Cardiac fibroblast (primary cell): ENCODE measurements at regions not wholly inside any gene's neighbourhood (a gene's known extent, or its start where the extent isn't known, plus 50 kb on each side); places are given as distances from the start of the nearest gene placed in this dataset.
"Not testable (repeated sequence)": the region's sequence is repeated elsewhere in the genome, so short reads cannot be mapped to it uniquely, and the experiment has no call there.

Source experiments
- DNase-seq, 2 donors: peaks; one replicate each; pipeline versions ENCODE4 v3.0.0 to v3.0.0-alpha.2; 2010; ENCODE audit warnings: low read depth in 2 of 2
- H3K4me3 ChIP-seq, 2 donors: replicated peaks in 1 of 2; 1 replicate in 1 of 2; 2 replicates in 1 of 2; pipeline ENCODE4 v1.5.1; 2011; ENCODE audit warnings: low read depth in 2 of 2, low read length in 2 of 2, mild to moderate bottlenecking in 2 of 2, moderate library complexity in 1 of 2
- TF ChIP-seq, protein P1 (sequence below): IDR thresholded peaks from one replicate; pipeline ENCODE4 v1.5.1; 2011; ENCODE audit warnings: low read depth, mild to moderate bottlenecking, low read length, inconsistent platforms

DNA sequence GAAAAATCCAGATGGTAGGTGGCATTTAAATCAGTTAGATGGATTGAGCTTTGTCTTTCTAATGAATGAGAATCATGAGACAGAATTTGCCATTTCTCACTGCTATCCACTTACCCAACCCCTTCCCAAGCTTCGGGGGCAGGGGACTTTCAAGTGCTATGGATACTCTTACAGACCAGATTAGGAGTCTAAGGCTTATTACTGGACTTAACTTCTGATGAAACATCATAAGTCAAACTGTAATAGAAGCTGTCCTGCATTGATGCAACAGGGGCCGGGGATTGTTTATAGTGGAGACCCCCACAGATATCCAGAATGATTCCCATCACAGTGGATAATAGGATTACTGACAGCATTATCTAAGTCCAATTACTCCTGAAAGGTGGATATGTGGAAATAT lies 267.0 kb downstream of the NUF2 start:
- DNase-seq: no peak
- no peak overlapping the region for H3K4me3 ChIP-seq
- TF ChIP-seq, protein P1, sequence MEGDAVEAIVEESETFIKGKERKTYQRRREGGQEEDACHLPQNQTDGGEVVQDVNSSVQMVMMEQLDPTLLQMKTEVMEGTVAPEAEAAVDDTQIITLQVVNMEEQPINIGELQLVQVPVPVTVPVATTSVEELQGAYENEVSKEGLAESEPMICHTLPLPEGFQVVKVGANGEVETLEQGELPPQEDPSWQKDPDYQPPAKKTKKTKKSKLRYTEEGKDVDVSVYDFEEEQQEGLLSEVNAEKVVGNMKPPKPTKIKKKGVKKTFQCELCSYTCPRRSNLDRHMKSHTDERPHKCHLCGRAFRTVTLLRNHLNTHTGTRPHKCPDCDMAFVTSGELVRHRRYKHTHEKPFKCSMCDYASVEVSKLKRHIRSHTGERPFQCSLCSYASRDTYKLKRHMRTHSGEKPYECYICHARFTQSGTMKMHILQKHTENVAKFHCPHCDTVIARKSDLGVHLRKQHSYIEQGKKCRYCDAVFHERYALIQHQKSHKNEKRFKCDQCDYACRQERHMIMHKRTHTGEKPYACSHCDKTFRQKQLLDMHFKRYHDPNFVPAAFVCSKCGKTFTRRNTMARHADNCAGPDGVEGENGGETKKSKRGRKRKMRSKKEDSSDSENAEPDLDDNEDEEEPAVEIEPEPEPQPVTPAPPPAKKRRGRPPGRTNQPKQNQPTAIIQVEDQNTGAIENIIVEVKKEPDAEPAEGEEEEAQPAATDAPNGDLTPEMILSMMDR: no peak

DNA sequence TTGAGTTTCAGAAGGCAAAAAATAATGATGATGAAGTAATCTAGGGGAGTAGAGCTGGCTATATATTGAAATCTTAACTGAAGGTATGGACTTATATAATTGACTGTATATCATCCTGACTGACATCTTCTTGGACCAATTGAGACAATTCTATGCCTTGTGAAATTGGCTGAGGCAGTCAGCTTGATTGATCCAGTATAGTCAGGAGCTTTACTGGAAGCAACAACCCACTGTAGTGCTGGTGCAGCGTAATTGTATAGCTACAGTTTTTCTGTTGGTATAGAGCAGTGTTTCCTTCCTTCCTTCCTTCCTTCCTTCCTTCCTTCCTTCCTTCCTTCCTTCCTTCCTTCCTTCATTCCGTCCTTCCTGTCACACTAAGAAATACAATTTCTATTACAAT lies 268.0 kb downstream of the NUF2 start:
- no peak overlapping the region for H3K4me3 ChIP-seq
- no peak for DNase-seq
- TF ChIP-seq, protein P1: no peak

DNA sequence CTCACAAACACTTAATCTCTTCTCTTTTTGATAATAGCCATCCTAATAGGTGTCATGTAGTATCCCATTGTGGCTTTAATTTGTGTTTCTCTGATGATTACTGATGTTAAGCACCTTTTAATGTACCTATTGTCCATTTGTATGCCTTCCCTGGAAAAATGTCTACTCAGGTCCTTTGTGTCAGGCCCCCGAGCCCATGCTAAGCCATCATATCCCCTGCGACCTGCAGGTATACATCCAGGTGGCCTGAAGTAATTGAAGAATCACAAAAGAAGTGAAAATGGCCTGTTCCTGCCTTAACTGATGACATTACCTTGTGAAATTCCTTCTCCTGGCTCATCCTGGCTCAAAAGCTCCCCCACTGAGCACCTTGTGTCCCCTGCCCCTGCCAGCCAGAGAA lies 269.4 kb downstream of the NUF2 start:
- not testable (repeated sequence) for DNase-seq

DNA sequence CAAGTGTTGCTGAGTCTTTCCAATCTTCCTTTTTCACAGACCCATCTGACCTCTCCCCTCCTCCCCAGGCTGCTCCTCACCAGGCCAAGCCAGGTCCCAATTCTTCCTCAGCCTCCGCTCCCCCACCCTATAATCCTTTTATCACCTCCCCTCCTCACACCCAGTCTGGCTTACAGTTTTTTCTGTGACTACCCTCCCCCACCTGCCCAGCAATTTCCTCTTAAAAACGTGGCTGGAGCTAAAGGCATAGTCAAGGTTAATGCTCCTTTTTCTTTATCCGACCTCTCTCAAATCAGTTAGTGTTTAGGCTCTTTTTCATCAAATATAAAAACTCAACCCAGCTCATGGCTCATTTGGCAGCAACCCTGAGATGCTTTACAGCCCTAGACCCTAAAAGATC lies 270.9 kb downstream of the NUF2 start:
- DNase-seq, H3K4me3 ChIP-seq: not testable (repeated sequence)

More for the DNA sequence above, 269.4 kb downstream of the NUF2 start:
- not testable (repeated sequence) for H3K4me3 ChIP-seq

DNA sequence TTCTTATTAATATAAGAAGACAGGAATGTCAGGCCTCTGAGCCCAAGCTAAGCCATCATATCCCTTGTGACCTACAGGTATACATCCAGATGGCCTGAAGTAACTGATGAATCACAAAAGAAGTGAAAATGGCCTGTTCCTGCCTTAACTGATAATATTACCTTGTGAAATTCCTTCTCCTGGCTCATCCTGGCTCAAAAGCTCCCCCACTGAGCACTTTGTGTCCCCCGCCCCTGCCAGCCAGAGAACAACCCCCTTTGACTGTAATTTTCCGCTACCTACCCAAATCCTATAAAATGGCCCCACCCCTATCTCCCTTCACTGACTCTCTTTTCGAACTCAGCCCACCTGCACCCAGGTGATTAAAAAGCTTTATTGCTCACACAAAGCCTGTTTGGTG lies 274.4 kb downstream of the NUF2 start:
- DNase-seq, H3K4me3 ChIP-seq: not testable (repeated sequence)

DNA sequence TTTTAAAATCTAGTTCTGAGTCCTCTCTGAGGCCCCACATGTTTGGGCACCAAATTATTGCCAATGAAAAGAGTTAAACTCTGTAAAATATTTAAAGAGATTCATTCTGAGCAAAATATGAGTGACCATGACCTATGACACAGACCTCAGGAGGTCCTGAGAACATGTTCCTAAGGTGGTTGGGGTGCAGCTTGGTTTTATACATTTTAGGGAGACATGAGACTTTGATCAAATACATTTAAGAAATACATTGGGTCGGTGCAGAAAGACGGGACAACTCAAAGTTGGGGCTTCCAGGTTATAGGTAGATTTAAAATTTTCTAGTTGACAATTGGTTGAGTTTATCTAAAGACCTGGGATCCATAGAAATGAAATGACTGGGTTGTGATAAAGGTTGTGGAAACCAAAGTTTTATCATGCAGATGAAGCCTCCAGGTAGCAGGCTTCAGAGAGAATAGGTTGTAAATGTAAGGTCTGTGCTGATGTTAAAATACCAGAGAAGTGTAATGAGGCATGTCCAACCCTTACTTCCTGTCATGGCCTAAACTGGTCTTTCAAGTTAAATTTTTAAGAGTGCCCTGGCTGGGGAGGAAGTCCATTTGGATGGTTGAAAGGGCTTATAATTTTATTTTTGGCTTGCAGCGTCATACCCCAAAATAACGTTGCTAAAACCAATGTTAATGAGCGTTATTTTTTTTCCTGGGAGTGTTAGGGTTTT lies 274.9 kb downstream of the NUF2 start:
- H3K4me3 ChIP-seq: no peak overlapping the region
- TF ChIP-seq, protein P1: no peak
- DNase-seq: no peak

DNA sequence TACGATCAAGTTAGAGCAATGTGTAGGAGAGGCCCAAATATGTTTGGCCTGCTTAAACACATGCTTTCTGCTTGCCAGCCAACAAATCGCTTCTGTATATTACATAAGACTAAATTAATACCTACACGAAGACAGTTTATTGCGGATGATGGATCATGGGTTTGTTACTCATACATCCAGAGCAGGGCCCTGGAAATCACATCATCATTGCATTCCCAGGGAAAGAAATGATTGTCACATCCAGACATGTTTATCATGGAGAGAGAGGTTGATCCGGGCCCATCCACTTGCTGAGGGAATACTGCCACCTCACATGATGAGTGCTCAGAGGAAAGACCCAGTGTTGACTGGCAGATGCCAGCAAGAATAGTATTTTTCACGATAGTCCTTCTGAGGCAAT lies 282.6 kb downstream of the NUF2 start:
- TF ChIP-seq, protein P1: no peak
- H3K4me3 ChIP-seq: no peak overlapping the region
- no peak for DNase-seq

DNA sequence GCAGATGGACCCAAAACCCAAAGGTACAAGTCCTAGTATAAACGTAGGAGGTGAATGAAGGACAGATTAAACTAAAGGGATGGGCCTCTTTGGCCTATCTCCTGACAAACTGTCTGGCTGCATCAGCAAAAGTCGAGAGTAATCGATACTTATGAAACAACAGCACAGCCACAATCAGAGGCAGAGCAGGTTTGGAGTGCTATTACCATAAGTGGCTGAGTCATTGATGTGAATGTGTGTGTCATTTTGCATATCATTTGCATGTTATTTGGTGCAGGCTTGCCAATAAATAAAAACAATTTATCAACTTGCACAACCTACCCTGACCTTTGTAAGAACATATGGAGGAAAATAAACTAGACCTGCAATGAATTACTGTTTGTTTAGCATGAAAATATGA lies 283.1 kb downstream of the NUF2 start:
- no peak overlapping the region for H3K4me3 ChIP-seq
- TF ChIP-seq, protein P1: no peak
- DNase-seq: no peak
